CD14-positive monocyte (primary cell): ENCODE measurements at regions not wholly inside any gene's neighbourhood (a gene's known extent, or its start where the extent isn't known, plus 50 kb on each side); places are given as distances from the start of the nearest gene placed in this dataset.

Experiments
- DNase-seq, 3 donors: peaks; one replicate each; pipeline ENCODE4 v3.0.0-alpha.2; 2011 to 2022
- H2AFZ ChIP-seq: 2 replicates; pipeline ENCODE4 v1.6.0; 2012; ENCODE audit warnings: mild to moderate bottlenecking, low read depth, low read length, inconsistent platforms; ENCODE audit not compliant: insufficient read depth, poor library complexity, severe bottlenecking
- H3K27ac ChIP-seq, 2 donors: 1 replicate in 1 of 2; 2 replicates in 1 of 2; pipeline ENCODE4 v1.5.1; 2012 to 2013; ENCODE audit warnings: low read length in 2 of 2, control low read depth in 1 of 2, inconsistent platforms in 1 of 2, low read depth in 1 of 2, mild to moderate bottlenecking in 1 of 2
- H3K27me3 ChIP-seq, 2 donors: one replicate each; pipeline versions ENCODE4 v1.6.0 to v1.6.1; 2011 to 2013; ENCODE audit warnings: low read length in 2 of 2; ENCODE audit not compliant: control insufficient read depth in 2 of 2, insufficient read depth in 2 of 2
- H3K36me3 ChIP-seq, 2 donors: replicated peaks in 1 of 2; 1 replicate in 1 of 2; 2 replicates in 1 of 2; pipeline versions ENCODE4 v1.5.1 to v1.6.1; 2012 to 2013; ENCODE audit warnings: low read length in 2 of 2, control low read depth in 1 of 2, inconsistent platforms in 1 of 2, mild to moderate bottlenecking in 1 of 2; ENCODE audit not compliant: insufficient read depth in 2 of 2, control insufficient read depth in 1 of 2
- H3K4me1 ChIP-seq, 2 donors: 1 replicate in 1 of 2; 2 replicates in 1 of 2; pipeline versions ENCODE4 v1.5.1 to v1.6.1; 2012 to 2013; ENCODE audit warnings: low read length in 2 of 2, control low read depth in 1 of 2, inconsistent platforms in 1 of 2, mild to moderate bottlenecking in 1 of 2, moderate library complexity in 1 of 2; ENCODE audit not compliant: insufficient read depth in 2 of 2, control insufficient read depth in 1 of 2
- H3K4me2 ChIP-seq: replicated peaks from 2 replicates; pipeline ENCODE3; 2012; ENCODE audit warnings: low read length, moderate library complexity, mild to moderate bottlenecking; ENCODE audit not compliant: poor library complexity, severe bottlenecking; ENCODE audit errors: extremely low read depth
- H3K4me3 ChIP-seq, 3 experiments: fragments of 200-600 bp in 1 of 3; sonication (generic) in 1 of 3; replicated peaks in 1 of 3; 1 replicate in 2 of 3; 2 replicates in 1 of 3; pipeline ENCODE4 v1.5.1; 2011 to 2013; ENCODE audit warnings: low read length in 3 of 3, mild to moderate bottlenecking in 3 of 3, control low read depth in 2 of 3, low read depth in 2 of 3, inconsistent platforms in 1 of 3, moderate library complexity in 1 of 3
- H3K79me2 ChIP-seq: 2 replicates; pipeline ENCODE4 v1.6.0; 2012; ENCODE audit warnings: mild to moderate bottlenecking, control low read depth, inconsistent platforms, low read length, moderate library complexity; ENCODE audit not compliant: insufficient read depth
- H3K9ac ChIP-seq: 2 replicates; pipeline ENCODE4 v1.6.0; 2017; ENCODE audit warnings: low read length, mild to moderate bottlenecking; ENCODE audit not compliant: insufficient read depth, poor library complexity, severe bottlenecking
- H3K9me3 ChIP-seq, 2 donors: replicated peaks in 1 of 2; 1 replicate in 1 of 2; 2 replicates in 1 of 2; pipeline versions ENCODE4 v1.5.1 to v1.6.1; 2012 to 2013; ENCODE audit warnings: low read length in 2 of 2, control low read depth in 1 of 2; ENCODE audit not compliant: control insufficient read depth in 1 of 2, insufficient read depth in 1 of 2
- H4K20me1 ChIP-seq: 2 replicates; pipeline ENCODE4 v1.6.0; 2012; ENCODE audit warnings: mild to moderate bottlenecking, low read length, control low read depth, moderate library complexity; ENCODE audit not compliant: insufficient read depth
- H3K27ac Mint-ChIP-seq, 7 donors: one replicate each; pipeline ENCODE4 v1.8.0; 2020; ENCODE audit warnings: mild to moderate bottlenecking in 7 of 7, mixed read lengths in 7 of 7, moderate library complexity in 6 of 7, inconsistent platforms in 2 of 7
- H3K27me3 Mint-ChIP-seq, 3 donors: one replicate each; pipeline ENCODE4 v1.8.0; 2021 to 2022; ENCODE audit warnings: low read depth in 3 of 3, mild to moderate bottlenecking in 3 of 3, mixed read lengths in 3 of 3, moderate library complexity in 3 of 3, inconsistent platforms in 1 of 3
- H3K36me3 Mint-ChIP-seq, 2 donors: one replicate each; pipeline ENCODE4 v1.8.0; 2020; ENCODE audit warnings: mixed read lengths in 2 of 2, inconsistent platforms in 1 of 2, mild to moderate bottlenecking in 1 of 2
- H3K4me1 Mint-ChIP-seq: one replicate; pipeline ENCODE4 v1.8.0; 2020; ENCODE audit warnings: mild to moderate bottlenecking, mixed read lengths
- H3K4me3 Mint-ChIP-seq, 2 donors: one replicate each; pipeline ENCODE4 v1.8.0; 2020; ENCODE audit warnings: mild to moderate bottlenecking in 2 of 2, mixed read lengths in 2 of 2, moderate library complexity in 1 of 2
- H3K9me3 Mint-ChIP-seq, 7 donors: one replicate each; pipeline ENCODE4 v1.8.0; 2020 to 2022; ENCODE audit warnings: mixed read lengths in 7 of 7, mild to moderate bottlenecking in 6 of 7, moderate library complexity in 6 of 7, inconsistent platforms in 2 of 7
- WGBS: methylation state at CpG from one replicate; pipeline ENCODE4 v1.1.5; 2013; ENCODE audit warnings: missing lambda C conversion rate; ENCODE audit not compliant: insufficient coverage; 5-methylcytosine and 5-hydroxymethylcytosine counted together
- intact Hi-C, 2 donors: fragments of 100-400 bp; cut with micrococcal nuclease; formaldehyde crosslinking; loops; one replicate each; pipeline versions ENCODE4 v1.15.0 to v1.15.1; 2023
- TF ChIP-seq, protein P1 (sequence below): fragments of 200-600 bp; IDR thresholded peaks from one replicate; pipeline ENCODE4 v1.8.0; 2022; ENCODE audit warnings: antibody characterized with exemption, mild to moderate bottlenecking

DNA sequence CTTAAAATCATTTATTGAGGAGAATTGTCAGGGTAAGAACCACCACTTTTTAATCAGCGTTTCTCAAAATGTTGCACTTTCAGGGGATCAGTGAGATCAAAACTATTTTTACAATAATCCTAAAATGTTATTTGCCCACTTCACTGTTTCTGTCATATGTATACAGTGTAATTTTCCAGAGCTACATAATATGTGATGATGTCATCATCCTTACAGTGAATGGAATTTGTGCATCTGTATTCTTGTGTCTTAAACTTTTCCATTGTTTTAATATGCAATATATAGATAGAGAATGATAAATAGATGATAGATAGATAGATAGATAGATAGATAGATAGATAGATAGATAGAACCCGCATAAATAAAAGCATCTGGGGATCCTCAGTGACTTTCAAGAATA lies 518.0 kb downstream of the ADCYAP1 start:
- WGBS = no CpG with 5 or more reads among the region's 2 CpGs
- H3K36me3 Mint-ChIP-seq = no peaks in the 10 kb centered on the region
- no peak overlapping the region for H3K4me3 Mint-ChIP-seq
- Histone ChIP-seq H3K36me3 (no peaks in the 10 kb centered on the region), H3K9ac (no peak overlapping the region), H3K4me1 (no peaks in the 10 kb centered on the region), H3K27me3 (no peaks in the 10 kb centered on the region), H3K27ac (no peak overlapping the region), H2AFZ (no peak overlapping the region), H3K79me2 (no peaks in the 10 kb centered on the region), H4K20me1 (no peaks in the 10 kb centered on the region), H3K4me3 (no peak overlapping the region), H3K9me3 (no peaks in the 10 kb centered on the region), H3K4me2 (no peak overlapping the region)
- no peaks in the 10 kb centered on the region for H3K4me1 Mint-ChIP-seq
- DNase-seq = no peak
- peaks cover 0 to 5% (median 3%) of the 10 kb centered on the region in 7 donors for H3K9me3 Mint-ChIP-seq
- TF ChIP-seq, protein P1, sequence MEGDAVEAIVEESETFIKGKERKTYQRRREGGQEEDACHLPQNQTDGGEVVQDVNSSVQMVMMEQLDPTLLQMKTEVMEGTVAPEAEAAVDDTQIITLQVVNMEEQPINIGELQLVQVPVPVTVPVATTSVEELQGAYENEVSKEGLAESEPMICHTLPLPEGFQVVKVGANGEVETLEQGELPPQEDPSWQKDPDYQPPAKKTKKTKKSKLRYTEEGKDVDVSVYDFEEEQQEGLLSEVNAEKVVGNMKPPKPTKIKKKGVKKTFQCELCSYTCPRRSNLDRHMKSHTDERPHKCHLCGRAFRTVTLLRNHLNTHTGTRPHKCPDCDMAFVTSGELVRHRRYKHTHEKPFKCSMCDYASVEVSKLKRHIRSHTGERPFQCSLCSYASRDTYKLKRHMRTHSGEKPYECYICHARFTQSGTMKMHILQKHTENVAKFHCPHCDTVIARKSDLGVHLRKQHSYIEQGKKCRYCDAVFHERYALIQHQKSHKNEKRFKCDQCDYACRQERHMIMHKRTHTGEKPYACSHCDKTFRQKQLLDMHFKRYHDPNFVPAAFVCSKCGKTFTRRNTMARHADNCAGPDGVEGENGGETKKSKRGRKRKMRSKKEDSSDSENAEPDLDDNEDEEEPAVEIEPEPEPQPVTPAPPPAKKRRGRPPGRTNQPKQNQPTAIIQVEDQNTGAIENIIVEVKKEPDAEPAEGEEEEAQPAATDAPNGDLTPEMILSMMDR = no peak
- peaks cover 0 to 1% (median 0%) of the 10 kb centered on the region in 3 donors for H3K27me3 Mint-ChIP-seq
- intact Hi-C loops = no loop called here
- H3K27ac Mint-ChIP-seq = no peak overlapping the region

DNA sequence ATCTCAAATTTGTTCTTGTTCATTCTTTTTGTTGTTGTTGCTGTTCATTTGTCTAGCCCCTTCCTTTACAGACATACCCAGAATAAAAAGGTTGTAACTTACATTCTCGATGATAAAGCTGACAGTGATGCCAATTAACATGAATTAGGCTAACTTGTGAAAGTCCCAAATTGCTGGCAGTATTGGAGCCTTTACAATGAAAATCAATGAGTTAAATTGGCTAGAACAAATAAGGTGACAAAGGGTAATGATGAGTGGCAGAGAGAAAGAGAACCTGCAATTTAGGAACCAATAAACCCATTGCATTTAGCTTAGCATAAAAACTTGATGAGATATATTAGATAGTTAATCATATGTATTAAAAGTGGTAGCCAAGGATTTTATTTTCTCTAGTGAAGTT lies 521.0 kb downstream of the ADCYAP1 start:
- Histone ChIP-seq H2AFZ (no peak overlapping the region), H3K36me3 (no peaks in the 10 kb centered on the region), H3K27ac (no peak overlapping the region), H3K9me3 (no peaks in the 10 kb centered on the region), H3K79me2 (no peaks in the 10 kb centered on the region), H3K4me3 (no peak overlapping the region), H3K4me2 (no peak overlapping the region), H3K9ac (no peak overlapping the region), H3K27me3 (no peaks in the 10 kb centered on the region), H3K4me1 (no peaks in the 10 kb centered on the region), H4K20me1 (no peaks in the 10 kb centered on the region)
- Mint-ChIP-seq H3K4me3 (no peak overlapping the region), H3K27me3 (peaks cover 0 to 1% (median 0%) of the 10 kb centered on the region in 3 donors), H3K9me3 (peaks cover 0 to 5% (median 0%) of the 10 kb centered on the region in 7 donors), H3K27ac (no peak overlapping the region), H3K36me3 (no peaks in the 10 kb centered on the region), H3K4me1 (no peaks in the 10 kb centered on the region)
- 100% methylated on average over 1 of the region's 1 CpG for WGBS
- intact Hi-C loops = no loop called here
- TF ChIP-seq, protein P1 = no peak
- no peak for DNase-seq
